PC-3 (cell line): ENCODE measurements at regions not wholly inside any gene's neighbourhood (a gene's known extent, or its start where the extent isn't known, plus 50 kb on each side); places are given as distances from the start of the nearest gene placed in this dataset.

Experiments
- ATAC-seq: fragments of 200-7000 bp; cut with Tn5 transposase; 2 replicates; pipeline ENCODE4 v1.9.1; 2020; ENCODE audit warnings: mild to moderate bottlenecking, moderate library complexity
- BruUV-seq: library from RNA; stranded (reverse); fragments of 400-500 nt; replicated peaks from 2 replicates; lab custom pipeline; 2021; lab: Mats Ljungman, UMichigan
- CTCF ChIA-PET: fragments of 300-600 bp; sonication (Branson Sonifier 250); formaldehyde crosslinking; loops from one replicate; lab custom pipeline; 2022; ENCODE audit warnings: antibody characterized with exemption; lab: Charles Lee
- POLR2A ChIA-PET: fragments of 300-600 bp; sonication (Branson Sonifier 250); formaldehyde crosslinking; loops from one replicate; lab custom pipeline; 2022; ENCODE audit warnings: antibody characterized with exemption; ENCODE audit not compliant: unreplicated experiment; lab: Charles Lee
- DNase-seq: peaks from one replicate; pipeline ENCODE4 v3.0.0-alpha.2; 2015
- H2AFZ ChIP-seq: fragments of 300-600 bp; sonication (generic); 2 replicates; pipeline ENCODE4 v1.6.0; 2016; ENCODE audit warnings: antibody characterized with exemption, low read length
- H3F3A ChIP-seq: fragments of 300-600 bp; sonication (generic); one replicate; pipeline ENCODE4 v1.6.0; 2017; ENCODE audit warnings: antibody characterized with exemption, low read length, control low read depth, mild to moderate bottlenecking; ENCODE audit not compliant: unreplicated experiment
- H3K27ac ChIP-seq: fragments of 300-600 bp; sonication (generic); 2 replicates; pipeline ENCODE4 v1.5.1; 2016; ENCODE audit warnings: mild to moderate bottlenecking, low read length
- H3K27me3 ChIP-seq: fragments of 300-600 bp; sonication (generic); 2 replicates; pipeline ENCODE4 v1.6.1; 2016; ENCODE audit warnings: low read length, mixed read lengths
- H3K36me3 ChIP-seq: fragments of 300-600 bp; sonication (generic); 2 replicates; pipeline ENCODE4 v1.6.1; 2016; ENCODE audit warnings: low read depth, mixed run types, low read length, mixed read lengths
- H3K4me1 ChIP-seq: fragments of 300-600 bp; sonication (generic); 2 replicates; pipeline ENCODE4 v1.5.1; 2016; ENCODE audit warnings: low read length; ENCODE audit not compliant: insufficient read depth
- H3K4me2 ChIP-seq: fragments of 300-600 bp; sonication (generic); 2 replicates; pipeline ENCODE4 v1.6.0; 2016; ENCODE audit warnings: low read length
- H3K4me3 ChIP-seq: fragments of 300-600 bp; sonication (generic); 2 replicates; pipeline ENCODE4 v1.5.1; 2016; ENCODE audit warnings: mild to moderate bottlenecking, low read length, mixed read lengths
- H3K79me2 ChIP-seq: fragments of 300-600 bp; sonication (generic); 2 replicates; pipeline ENCODE4 v1.6.1; 2017; ENCODE audit warnings: low read length, mixed read lengths
- H3K9ac ChIP-seq: fragments of 300-600 bp; sonication (generic); 2 replicates; pipeline ENCODE4 v1.6.0; 2016; ENCODE audit warnings: mild to moderate bottlenecking, low read length
- H3K9me2 ChIP-seq: fragments of 300-600 bp; sonication (generic); replicated peaks from 2 replicates; pipeline ENCODE4 v1.6.1; 2016; ENCODE audit warnings: mixed run types, low read length, mixed read lengths
- H3K9me3 ChIP-seq: fragments of 300-600 bp; sonication (generic); 2 replicates; pipeline ENCODE4 v1.6.1; 2016; ENCODE audit warnings: low read length, mixed read lengths
- H4K20me1 ChIP-seq: fragments of 300-600 bp; sonication (generic); 2 replicates; pipeline ENCODE4 v1.6.1; 2016; ENCODE audit warnings: low read length, mixed read lengths
- EZH2 ChIP-seq: fragments of 300-600 bp; sonication (generic); IDR thresholded peaks from one replicate; pipeline ENCODE4 v1.6.1; 2017; ENCODE audit warnings: antibody characterized with exemption, mild to moderate bottlenecking, low read length; ENCODE audit not compliant: unreplicated experiment
- EZH2phosphoT487 ChIP-seq: fragments of 300-600 bp; sonication (generic); IDR thresholded peaks from 2 replicates; pipeline ENCODE4 v1.6.1; 2018; ENCODE audit warnings: mild to moderate bottlenecking, antibody characterized with exemption, low read length, borderline replicate concordance
- intact Hi-C: fragments of 100-400 bp; cut with micrococcal nuclease; formaldehyde crosslinking; loops from 2 replicates; pipeline ENCODE4 v1.9.0; 2023
- TF ChIP-seq, protein P1 (sequence below): fragments of 300-600 bp; sonication (generic); conservative IDR thresholded peaks from 2 replicates; pipeline ENCODE4 v1.5.1; 2017; ENCODE audit warnings: antibody characterized with exemption, low read depth, mild to moderate bottlenecking, low read length

DNA sequence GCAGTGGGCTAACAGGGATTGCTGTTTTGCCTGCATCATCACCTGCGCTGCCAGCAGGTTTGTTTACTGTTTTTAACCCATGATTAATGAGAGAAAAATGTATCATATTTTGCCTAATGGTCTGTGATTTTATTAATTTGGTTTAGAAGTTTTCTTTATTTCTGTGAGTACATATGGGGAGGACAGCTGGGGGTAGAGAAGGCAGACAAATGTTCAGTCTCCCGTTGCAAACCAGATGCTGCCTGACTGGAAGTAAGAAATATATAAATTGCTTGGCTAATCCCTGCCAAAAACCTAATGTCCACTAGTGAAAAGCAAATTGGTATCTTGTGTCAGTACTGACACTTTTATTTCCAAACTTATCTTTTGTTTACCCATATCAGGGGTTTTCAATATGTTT, 1766.1 kb upstream of the C9orf72 start:
- no peak overlapping the region for H2AFZ ChIP-seq
- H3K4me2 ChIP-seq = no peak overlapping the region
- no peaks in the 10 kb centered on the region for H3K9me2 ChIP-seq
- H3F3A ChIP-seq = no peaks in the 10 kb centered on the region
- H4K20me1 ChIP-seq = no peaks in the 10 kb centered on the region
- no peaks in the 10 kb centered on the region for H3K4me1 ChIP-seq
- no peak overlapping the region for H3K27ac ChIP-seq
- intact Hi-C loops = no loop called here
- no peaks in the 10 kb centered on the region for H3K9me3 ChIP-seq
- no peak overlapping the region for H3K9ac ChIP-seq
- TF ChIP-seq, protein P1, sequence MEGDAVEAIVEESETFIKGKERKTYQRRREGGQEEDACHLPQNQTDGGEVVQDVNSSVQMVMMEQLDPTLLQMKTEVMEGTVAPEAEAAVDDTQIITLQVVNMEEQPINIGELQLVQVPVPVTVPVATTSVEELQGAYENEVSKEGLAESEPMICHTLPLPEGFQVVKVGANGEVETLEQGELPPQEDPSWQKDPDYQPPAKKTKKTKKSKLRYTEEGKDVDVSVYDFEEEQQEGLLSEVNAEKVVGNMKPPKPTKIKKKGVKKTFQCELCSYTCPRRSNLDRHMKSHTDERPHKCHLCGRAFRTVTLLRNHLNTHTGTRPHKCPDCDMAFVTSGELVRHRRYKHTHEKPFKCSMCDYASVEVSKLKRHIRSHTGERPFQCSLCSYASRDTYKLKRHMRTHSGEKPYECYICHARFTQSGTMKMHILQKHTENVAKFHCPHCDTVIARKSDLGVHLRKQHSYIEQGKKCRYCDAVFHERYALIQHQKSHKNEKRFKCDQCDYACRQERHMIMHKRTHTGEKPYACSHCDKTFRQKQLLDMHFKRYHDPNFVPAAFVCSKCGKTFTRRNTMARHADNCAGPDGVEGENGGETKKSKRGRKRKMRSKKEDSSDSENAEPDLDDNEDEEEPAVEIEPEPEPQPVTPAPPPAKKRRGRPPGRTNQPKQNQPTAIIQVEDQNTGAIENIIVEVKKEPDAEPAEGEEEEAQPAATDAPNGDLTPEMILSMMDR = no peak
- TF ChIP-seq EZH2phosphoT487 (no peak), EZH2 (no peak)
- H3K4me3 ChIP-seq = no peak overlapping the region
- no TSS peak for BruUV-seq
- ChIA-PET CTCF (no interaction called here), POLR2A (no interaction called here)
- DNase-seq = no peak
- H3K79me2 ChIP-seq = no peaks in the 10 kb centered on the region
- no peaks in the 10 kb centered on the region for H3K27me3 ChIP-seq
- no peaks in the 10 kb centered on the region for H3K36me3 ChIP-seq
- ATAC-seq = no peak

DNA sequence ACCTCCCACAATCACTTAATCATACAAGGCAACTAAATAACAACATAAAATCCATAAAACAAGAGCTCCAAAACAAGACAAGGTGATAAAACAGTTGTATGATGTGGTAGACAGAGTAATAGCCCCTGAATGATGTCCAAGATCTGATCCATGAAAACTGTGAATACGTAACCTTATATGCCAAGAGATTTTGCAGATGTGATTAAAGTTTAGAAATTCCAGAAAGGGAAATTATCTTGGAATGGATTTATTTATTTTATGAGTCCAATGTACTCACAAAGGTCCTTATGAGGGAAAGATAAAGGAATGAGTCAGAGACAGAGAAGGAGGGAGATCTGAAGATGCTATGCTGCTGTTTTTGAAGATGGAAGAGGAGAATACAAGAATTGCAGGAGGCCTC, 1775.7 kb upstream of the C9orf72 start:
- TF ChIP-seq EZH2 (no peak), EZH2phosphoT487 (no peak)
- TF ChIP-seq, protein P1 = no peak
- Histone ChIP-seq H2AFZ (no peak overlapping the region), H3K4me1 (peaks cover 18% of the 10 kb centered on the region), H3K36me3 (no peaks in the 10 kb centered on the region), H3K9ac (no peak overlapping the region), H3K4me2 (peak overlapping the region; percentile 58), H3K9me3 (no peaks in the 10 kb centered on the region), H3K27me3 (no peaks in the 10 kb centered on the region), H4K20me1 (0 out of 2 replicates have a peak, but pooled peaks cover 4% of the 10 kb centered on the region), H3K9me2 (no peaks in the 10 kb centered on the region), H3K27ac (peak overlapping the region; percentile 18; the same call in 1 of the 2 replicates), H3F3A (no peaks in the 10 kb centered on the region), H3K4me3 (no peak overlapping the region), H3K79me2 (no peaks in the 10 kb centered on the region)
- ChIA-PET CTCF (no interaction called here), POLR2A (no interaction called here)
- intact Hi-C loops = no loop called here
- ATAC-seq (peak; percentile 84), DNase-seq (peak; percentile 62)
- no TSS peak for BruUV-seq

DNA sequence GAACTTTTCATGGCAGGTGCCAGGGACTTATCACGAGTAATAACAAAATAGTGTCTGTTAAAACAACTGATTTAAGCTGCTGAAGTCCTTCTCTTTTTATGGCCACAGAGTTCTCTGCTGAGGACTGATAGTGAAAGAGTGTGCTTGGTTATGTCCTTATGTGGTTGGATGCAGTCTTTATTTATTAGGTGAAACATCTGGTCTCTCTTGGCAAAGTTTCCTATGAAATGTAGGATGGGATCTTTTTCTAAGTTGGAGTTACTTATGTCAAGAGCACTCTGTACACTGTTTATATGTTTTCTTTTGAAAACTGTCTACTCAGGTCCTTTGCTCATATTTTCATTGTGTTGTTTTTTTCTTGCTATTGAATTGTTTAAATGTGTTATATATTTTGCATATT, 1816.1 kb upstream of the C9orf72 start:
- no peak overlapping the region for H3K4me3 ChIP-seq
- H3K79me2 ChIP-seq = no peaks in the 10 kb centered on the region; the same call in 1 of the 2 replicates
- POLR2A ChIA-PET = no interaction called here
- H3F3A ChIP-seq = no peaks in the 10 kb centered on the region
- no peak overlapping the region for H3K4me2 ChIP-seq
- intact Hi-C loops = no loop called here
- CTCF ChIA-PET = no interaction called here
- no peaks in the 10 kb centered on the region for H3K36me3 ChIP-seq
- H4K20me1 ChIP-seq = no peaks in the 10 kb centered on the region
- H3K27me3 ChIP-seq = no peaks in the 10 kb centered on the region
- no TSS peak for BruUV-seq
- no peak for DNase-seq
- no peak for ATAC-seq
- no peak overlapping the region for H3K27ac ChIP-seq
- 0 out of 2 replicates have a peak, but pooled peaks cover 4% of the 10 kb centered on the region for H3K4me1 ChIP-seq
- no peak overlapping the region for H3K9ac ChIP-seq
- H2AFZ ChIP-seq = no peak overlapping the region
- H3K9me3 ChIP-seq = no peaks in the 10 kb centered on the region
- TF ChIP-seq EZH2 (no peak), EZH2phosphoT487 (no peak)
- TF ChIP-seq, protein P1 = no peak
- no peaks in the 10 kb centered on the region for H3K9me2 ChIP-seq
